GM21723 (cell line): ENCODE measurements at regions not wholly inside any gene's neighbourhood (a gene's known extent, or its start where the extent isn't known, plus 50 kb on each side); places are given as distances from the start of the nearest gene placed in this dataset.

Experiments
- ATAC-seq: cut with Tn5 transposase; IDR thresholded peaks from one replicate; pipeline ENCODE4 v1.9.1; 2021; ENCODE audit warnings: mild to moderate bottlenecking, moderate library complexity; ENCODE audit not compliant: unreplicated experiment

DNA sequence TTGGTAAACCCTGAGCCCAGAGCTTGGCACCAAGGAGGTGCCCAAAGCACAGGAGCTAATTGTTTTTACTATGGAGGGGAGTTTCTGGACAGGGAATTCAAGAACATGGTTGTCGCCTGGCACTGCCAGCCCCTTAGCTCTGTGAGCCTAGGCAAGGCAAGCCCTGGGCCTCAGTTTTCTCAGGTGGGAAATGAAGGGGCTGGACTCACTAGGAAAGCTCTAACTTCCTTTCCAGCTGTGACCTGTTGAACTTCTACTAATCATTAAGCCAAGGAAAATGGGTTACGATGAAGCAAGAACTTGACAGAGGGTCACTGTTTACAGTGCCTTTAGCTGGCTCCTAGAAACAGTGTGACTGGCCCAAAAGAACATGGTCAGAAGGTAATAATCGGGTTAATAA is 277.2 kb downstream of the SHQ1 start:
- ATAC-seq, result no peak

DNA sequence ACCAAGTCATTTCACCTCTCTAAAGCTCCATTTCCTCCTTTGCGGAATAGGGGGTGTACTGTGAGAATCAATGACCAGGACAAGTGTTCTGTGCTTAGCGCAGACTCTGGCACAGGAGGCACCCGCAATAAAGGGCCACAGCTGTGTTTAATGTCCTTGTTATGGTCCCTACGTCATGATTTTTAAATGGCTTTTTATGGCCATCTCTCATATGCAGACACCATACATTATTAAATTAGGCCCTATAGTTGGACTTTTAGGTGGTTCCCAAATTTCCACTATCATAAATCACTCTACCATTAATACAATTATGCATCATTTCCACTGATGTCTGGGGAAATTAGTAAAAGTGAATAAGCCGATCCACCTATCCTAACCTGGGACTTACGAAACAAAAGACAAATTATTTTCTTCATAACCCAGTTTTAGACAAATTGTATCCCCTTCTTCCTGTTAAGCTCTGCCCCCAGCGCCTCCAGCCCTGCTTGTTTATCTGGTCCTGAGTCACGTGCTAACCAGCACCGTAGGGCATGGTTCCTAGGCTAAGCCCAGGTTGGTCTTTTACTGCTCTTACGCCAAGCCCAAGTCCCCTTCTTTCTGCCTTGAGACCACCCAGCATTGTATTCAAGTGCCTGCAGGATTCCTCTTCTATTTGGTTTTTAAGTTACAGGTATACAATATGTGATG is 278.3 kb downstream of the SHQ1 start:
- no peak for ATAC-seq

DNA sequence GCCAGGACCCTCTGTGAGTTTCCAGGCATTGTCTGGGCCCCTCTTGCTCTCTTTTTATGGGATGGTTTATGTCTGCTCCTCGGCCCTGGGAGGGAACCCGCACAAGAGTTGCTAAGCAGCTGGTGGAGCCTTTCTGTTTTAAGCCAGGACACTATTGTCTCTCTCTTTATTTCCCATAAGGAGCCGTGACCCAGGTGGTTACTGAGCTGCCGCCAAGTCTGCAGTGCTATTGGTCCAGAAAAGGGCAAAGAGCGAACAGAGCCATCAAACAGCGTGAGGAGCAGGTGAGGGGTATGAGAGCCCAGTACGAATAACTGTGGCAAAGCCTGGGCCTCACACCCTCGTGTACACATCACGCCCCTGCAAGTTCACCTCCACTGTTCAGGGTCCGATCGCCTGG is 280.2 kb downstream of the SHQ1 start:
- ATAC-seq, result no peak

DNA sequence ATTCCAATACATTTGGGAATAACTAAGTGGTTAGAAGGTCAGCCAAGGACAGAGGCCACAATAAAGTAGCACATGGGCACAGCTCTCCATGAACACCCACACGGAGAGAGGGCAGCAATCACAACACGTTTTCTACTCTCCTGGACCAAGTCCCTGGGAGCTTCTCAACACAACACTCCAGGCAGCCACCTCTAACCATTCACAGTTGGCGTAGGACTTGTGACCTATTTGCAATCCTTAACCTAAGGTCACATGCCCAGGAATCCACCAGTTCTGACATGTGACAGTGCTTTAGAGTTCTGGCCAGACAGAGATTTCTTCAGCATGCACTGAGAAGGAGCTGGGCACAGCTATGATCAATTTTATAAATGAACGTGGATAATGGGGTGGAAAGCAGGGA is 280.8 kb downstream of the SHQ1 start:
- no peak for ATAC-seq

DNA sequence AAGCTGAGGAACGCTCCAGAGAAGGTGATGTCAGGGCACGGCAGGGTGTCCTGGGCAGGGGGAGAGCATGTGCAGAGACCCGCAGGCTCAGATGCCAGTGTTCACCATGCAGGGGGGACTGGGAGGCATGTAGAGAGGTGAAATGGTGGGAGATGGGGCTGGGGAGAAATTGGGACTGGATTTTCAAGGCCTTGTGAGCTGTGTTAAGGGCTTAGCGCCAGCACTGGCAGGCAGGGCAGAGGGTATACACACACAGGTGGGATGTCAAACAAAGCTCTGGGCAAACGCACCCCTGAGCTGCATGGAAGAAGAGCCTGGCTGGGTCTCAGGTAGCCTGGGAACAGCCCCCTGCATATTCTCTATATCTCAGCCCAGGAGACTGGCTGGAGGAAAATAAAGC is 282.7 kb downstream of the SHQ1 start:
- no peak for ATAC-seq

DNA sequence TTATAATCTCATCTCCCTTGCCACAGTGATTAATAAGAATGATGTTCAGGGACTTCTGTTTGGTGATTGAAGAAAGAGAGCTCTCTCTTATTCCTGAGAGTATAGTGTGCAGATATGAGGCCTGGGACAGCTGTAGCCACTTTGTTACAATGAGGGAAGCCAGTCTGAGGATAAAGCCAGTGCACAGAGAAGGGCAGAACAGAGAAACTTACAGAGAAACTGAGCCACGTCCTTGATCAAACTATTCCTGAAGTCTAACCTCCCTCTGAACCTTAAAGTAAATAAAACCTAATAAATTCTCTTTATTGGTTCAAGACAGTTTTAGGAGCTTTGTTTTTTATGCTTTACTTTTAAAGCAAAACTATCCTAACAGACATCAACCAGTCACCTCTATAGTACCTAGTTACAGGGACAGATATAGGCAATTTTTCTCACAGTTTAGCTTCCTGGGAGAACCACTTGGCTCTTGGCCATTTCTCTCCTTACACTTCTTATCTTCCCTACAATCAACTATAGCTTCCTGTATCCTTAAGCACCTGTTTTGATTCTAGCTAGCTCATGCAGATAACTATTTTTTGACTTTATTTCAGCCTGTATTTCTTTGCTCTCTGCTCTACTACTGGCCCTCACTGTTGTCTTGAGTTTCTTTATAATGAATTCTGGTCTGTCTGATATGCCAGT is 284.4 kb downstream of the SHQ1 start:
- ATAC-seq, result no peak

DNA sequence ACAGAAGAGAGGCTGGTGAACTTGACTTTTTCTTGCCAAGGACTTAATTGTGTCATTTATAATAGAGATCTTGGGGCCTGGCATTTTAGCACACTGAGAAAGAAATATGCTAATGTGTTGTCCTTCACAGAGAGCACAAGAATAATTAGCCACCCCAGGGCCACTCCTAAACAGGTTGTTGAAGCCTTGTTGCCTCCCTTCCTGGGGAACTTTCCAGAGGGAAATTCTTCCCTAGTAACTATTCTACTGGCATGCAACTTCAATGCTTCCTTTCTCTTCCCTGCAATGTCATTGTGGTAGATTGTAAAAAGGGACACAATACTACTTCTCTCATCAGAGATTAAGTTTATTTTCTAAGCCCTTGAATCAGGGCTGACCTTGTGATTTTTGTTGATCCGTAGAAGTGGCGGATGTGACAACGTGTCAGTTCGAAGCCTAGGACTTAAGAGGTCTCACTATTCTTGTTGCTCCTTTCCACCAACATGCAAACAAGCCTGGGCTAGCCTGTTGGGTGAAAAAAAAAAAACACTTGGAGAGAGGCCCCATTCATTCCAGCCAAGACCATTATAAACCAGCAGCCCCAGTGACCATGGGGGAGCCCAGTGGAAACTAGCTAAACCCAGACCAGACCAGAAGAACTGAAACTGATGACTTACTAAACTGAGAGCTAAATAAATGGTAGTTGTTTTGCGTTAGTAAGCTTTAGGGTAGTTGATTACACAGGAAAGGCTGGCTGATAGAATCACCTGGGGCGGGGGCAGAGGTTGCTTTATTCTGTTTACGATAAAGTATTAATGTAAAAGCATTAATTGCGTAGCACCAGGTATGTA is 287.2 kb downstream of the SHQ1 start:
- no peak for ATAC-seq

DNA sequence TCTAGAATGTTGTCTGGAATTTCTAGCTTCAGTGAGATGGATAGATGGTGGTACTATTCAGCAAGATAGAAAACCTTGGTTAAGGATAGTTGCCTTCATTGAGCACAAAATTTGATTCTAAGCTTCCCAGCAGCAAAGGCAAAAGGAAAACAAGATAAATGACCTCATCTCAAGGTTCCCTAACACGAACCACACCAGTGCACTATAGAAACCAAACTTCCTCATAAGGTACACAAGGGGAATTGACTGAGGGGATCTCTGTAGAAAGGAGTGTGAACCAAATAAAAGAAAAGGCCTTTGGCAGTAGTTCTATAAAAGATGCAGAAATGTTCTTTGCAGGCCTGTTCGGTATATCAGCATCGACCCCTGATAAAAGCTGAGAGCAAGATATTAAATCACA is 288.9 kb downstream of the SHQ1 start:
- ATAC-seq, result no peak

DNA sequence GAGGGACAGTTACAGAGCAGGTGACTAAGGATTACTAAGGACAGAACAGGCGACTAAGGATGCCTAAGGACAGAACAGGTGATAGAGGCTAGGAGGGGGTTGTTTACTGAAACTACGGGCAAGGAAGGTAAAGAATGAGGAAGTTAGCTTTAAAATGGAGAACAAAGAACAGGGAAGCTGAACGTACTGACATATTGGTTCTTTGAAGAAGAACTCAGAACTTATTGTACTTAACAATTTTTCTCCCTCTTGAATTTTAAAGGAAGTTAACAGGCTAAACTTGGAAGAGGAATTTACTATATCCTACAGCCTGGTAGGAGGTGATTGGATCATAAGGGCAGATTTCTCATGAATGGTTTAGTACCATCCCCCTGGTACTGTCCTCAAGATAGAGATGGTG is 290.2 kb downstream of the SHQ1 start:
- ATAC-seq, result no peak

DNA sequence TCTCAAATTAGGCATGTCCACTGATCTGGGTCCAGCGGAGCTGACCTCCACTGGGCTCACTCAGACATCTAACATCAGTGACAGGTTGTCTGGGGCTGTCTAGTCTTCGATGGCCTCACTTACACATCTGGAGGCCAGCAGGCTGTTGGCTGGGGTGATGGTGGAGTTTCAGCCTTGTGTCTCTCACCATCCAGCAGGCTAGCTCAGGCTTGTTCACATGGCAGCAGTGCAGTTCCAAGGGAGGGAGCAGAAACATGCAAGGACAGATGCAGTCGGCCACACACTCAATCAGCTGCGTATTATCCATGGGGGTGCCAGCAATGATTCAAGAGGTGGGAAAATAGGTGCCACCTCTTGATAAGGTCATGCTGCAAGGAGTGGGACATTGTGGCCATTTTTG is 292.5 kb downstream of the SHQ1 start:
- no peak for ATAC-seq

DNA sequence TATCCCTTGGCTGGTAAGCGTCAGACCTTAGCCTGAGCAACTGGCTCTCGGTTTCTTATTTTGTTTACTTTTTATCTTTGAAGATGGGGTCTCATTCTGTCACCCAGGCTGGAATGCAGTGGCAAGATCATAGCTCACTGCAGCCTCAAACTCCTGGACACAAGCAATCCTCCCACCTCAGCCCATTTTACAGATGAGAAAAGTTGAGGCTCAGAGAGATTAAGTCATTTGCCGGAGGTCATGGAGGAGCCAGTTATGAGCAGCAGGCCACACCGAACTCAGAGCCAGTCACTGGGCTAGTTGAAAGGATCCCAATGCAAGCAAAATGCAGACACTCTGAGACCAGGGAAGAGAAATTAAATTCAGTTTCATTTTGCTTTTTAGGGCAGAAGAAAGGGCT is 293.6 kb downstream of the SHQ1 start:
- ATAC-seq, result no peak

DNA sequence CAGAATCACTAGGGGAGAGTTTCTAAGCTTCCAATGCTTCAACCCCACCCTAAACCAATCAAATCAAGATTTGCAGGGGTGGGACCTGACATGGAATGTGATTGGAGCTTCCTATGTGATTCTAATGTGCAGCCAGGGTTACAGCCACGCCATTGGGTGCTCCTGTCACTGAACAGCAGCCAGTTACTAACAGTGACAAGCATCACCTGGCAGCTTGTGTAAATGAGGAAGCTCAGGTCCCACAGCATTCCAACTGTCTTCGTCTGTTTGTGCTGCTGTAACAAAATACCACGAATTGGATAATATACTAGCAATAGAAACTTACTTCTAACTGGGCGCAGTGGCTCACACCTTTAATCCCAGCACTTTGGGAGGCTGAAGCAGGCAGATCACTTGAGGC is 294.9 kb downstream of the SHQ1 start:
- ATAC-seq, result no peak

DNA sequence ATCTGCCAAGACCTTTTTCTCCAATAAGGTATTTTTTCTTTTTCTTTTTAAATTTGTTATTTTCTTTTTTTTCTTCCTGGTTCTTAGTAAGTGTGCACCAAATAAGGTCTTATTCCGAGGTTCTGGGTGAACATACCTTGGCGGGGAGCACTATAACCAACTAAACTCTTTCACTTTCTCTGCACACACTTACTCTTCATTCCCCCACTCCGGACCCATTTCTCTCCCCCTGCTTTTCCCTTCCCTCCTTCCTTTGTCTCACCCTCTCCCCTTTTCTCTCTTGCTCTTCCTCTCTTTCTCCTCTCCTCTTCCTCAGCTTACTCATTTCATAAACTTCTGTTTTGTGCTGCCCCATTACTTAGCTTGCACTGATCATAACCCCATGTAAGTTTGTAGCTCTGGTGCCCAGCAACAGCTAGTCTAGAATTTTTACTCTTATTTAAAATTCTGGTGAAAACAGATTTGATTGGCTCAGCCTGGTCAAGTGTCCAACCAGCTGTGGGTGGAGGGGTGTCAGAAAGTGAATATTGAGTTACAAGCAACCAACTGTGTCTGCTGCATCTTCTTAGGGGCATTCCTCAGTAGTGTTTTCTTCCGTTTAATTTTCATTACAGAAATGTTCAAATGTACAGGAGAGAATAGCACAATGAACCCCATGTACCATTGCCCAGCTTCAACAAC is 297.5 kb downstream of the SHQ1 start:
- no peak for ATAC-seq

DNA sequence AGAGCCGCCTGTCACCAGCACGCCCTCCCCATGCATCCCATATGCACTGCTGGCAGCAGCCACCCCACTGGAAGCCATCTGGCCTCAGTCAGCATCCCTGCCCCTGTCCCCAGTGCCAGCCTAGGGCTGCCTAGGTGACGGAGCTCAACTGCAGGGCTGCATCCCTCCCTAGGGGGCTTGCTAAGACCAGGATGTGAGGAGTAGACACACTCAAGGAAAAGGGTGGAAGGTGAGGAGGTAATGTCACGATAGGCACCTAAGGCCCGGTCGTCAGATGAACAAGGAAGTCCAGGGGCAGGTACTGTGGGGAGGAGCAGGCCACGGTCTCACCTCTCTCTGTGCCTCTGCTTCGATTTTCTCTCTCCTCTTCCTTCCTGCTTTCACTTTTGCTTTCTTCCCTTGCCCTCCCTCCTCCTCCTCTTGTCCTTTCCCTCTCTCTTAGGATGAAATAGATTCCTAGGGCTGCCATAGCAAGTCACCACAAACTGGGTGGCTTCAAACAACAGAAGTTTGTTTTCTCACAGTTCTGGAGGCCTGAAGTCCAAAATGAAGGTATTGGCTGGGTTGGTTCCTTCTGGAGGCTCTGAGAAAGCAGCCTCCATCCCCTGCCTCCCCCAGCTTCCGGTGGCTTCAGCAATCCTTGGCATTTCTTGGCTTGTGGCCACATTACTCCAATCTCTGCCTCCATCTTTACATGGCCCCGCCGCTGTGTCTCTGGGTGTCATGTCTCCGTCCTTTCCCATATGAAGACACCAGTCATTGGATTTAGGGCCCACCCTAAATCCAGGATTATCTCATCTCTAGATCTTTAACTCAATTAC is 298.3 kb downstream of the SHQ1 start:
- no peak for ATAC-seq

DNA sequence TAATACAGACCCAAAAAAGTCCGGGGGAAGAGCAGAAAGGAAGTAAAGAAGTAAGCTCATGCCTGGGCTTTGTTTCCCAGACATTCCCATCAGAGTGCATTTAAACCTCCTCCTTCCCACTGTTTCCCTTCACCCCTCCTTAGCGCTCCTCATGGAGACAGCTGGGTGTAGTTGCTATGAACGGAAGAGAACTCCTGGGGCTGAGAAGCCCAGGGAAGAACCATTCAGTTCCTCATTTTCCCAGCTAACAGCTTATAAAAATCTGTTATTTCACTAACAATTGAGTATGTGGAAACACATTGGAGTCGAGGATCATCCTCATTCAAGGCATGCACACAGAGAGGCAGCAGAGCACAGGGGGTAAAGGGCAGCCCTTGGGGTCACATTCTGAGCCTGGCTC is 299.3 kb downstream of the SHQ1 start:
- no peak for ATAC-seq

DNA sequence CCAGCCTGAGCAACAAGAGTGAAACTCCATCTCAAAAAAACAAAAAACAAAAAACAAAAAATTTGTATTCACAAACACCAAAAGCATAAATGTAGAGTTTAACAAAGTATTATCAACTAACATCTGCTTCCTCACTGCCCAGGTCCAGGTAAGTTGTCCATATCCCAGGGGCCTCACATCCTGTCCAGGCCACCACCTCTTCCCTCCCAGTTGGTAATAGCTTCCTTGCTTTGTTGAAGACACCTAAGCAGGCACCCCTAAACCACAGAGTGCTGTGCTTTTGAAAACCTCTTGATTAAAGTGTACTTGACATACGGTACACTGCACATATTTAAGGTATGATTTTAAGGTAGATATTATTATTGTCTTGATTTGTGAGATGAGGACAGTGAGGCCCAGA is 299.8 kb downstream of the SHQ1 start:
- ATAC-seq, result no peak

DNA sequence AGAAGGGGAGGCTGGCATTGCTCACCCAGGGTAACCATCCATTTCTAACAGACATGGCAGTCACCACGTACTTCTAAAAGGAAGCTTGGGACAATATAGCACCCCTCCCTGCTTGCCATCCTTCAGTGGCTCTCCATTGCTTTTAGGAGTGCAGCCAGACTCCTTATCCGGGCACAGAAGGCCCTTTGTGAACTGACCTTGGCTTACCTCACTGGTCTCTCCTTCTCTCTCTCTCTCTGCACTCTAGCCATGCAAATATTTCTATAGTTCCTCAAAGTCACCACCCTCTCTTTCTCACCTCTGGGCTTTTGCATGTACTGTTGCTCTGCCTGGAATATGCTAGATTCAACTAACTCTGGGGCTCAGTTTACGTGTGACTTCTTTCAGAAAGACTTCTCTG is 301.1 kb downstream of the SHQ1 start:
- ATAC-seq, result no peak

DNA sequence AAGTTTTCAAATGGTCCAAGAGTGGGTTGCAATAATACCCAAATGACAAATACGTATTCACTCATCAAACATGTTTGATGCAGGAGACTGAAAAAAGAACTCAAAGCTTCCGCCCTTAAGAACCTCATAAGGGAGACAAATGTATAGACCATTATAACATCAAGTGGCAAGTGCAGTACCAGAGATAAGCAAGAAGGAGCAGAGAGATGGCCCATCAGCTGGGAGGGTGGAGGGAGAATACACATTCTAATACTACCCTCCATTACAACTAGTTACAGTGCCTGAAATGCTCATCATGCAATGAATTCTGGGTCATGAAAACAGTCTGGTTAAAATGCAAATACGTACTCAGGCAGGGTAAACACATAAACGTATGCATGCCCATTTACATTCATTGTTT is 304.0 kb downstream of the SHQ1 start:
- no peak for ATAC-seq

DNA sequence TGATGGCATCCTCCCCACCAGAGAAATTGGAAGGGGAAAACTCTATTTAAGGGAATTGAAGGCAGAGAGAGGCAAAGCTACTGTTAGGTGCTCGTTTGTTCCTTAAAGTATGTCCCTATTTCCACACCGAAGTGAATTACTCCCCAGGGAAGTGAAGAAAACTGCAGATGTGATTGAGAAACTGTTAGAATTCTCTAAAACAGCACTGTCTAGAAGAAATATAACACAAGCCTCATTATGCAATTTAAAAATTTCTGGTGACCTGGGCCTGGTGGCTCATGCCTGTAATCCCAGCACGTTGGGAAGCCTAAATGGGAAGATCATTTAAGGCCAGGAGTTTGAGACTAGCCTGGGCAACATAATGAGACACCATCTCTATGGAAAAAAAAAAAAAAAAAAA is 305.0 kb downstream of the SHQ1 start:
- no peak for ATAC-seq

DNA sequence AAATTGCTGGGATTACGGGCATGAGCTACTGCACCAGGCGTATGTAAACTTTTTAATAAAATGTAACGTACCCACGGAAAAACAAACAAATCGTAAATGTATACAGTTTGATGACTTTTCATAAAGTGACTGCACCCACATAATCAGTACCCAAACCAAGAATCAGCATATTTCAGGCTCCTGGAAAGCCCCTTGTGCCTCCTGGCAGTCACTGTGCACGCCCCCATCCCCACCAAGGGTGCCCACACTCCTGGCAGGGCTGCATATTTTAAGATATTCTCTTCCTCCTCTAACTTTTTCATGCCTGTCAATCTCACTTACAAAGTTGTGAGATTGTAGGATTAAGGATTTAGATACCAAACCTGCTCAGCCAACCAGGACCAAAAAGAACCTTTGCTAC is 305.5 kb downstream of the SHQ1 start:
- ATAC-seq, result no peak

DNA sequence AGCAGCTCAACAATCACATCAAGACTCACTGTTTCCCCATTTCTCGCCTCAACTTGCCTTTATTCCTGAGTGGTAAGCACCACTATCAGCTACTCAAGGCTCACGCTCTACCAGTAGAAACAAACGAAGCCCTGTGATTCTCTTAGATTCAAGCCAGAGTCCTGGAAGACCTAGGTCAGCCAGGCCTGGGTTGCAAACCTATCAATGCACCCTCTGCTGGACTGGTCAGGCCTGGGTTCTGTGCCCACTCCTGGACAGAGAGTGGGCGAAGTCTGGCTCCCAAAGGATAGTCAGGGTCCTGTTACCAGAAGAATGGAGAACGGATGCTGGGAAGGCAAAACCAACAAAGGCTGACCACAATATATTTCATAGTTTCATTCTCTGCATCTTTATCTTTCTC is 308.4 kb downstream of the SHQ1 start:
- ATAC-seq, result no peak
